ENCODE measurements at regions not wholly inside any gene's neighbourhood (a gene's known extent, or its start where the extent isn't known, plus 50 kb on each side); places are given as distances from the start of the nearest gene placed in this dataset.
"Not testable (repeated sequence)": the region's sequence is repeated elsewhere in the genome, so short reads cannot be mapped to it uniquely, and the experiment has no call there.

DNA sequence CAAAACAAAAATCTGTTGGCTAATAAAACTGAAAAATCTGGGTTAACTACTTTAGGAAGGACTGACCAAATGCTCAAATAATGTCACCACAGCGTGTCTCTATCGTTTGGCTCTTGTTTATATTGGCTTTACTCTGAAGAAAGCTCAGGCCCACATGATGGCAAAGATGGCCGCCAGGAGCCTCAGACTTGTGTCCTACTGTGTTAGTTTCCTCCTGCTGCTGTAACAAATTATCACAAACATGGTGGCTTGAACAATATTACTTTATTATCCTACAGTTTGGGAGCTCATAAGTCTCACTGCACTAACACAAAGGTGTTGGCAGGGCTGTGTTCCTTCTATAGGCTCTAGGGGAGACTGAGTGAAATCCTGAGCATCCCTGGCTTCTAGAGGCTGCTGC is 303.0 kb downstream of the DAD1 start:
- DNase-seq: no peak

DNA sequence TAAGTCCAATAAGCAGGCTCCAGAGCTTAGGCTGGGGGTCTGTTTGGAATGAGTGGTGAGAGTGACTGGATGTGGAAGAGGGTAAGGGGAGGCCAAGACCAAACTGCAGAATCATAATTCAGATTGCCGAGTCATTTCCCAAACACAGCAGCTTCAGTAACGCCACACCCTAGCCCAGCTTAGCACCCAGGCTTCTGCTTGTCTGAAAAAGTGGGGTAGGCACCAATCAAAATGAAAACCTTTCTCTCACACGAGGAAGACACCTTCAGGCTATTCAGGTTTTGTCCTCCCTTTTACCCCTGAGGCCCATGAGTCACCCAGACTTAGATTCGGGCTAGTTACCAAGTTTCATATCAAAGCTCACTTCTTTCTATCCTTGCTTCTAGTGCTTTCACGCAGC is 306.1 kb downstream of the DAD1 start:
- DNase-seq: no peak

DNA sequence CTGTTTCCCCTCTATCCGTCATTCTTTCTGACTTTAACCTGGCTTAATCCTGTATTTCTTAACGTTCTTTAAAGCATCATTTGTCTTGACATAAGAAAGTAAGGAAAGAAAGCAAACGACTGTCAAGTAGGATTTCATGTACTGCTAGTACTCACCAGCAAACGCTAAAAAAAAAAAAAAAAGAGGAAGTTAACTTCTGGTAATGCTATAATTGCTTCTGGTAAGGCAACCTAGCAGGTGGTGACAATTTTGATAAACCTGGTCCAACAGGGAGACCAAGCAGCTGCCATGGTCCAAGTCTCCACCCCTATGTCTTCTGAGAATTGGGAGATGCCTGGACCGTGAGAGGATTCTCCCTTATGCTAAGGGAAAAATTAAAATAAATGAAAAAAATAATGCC is 306.6 kb downstream of the DAD1 start:
- DNase-seq: no peak

DNA sequence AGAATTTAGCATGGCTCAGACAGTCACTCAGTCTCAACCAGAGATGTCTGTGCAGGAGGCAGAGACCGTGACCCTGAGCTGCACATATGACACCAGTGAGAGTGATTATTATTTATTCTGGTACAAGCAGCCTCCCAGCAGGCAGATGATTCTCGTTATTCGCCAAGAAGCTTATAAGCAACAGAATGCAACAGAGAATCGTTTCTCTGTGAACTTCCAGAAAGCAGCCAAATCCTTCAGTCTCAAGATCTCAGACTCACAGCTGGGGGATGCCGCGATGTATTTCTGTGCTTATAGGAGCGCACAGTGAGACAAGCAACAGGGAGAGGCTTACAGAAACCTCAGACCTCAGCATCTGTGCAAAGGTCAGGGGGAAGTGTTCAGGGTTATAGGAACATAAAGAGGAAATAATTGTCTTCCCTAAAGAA is 307.6 kb downstream of the DAD1 start:
- not testable (repeated sequence) for DNase-seq

DNA sequence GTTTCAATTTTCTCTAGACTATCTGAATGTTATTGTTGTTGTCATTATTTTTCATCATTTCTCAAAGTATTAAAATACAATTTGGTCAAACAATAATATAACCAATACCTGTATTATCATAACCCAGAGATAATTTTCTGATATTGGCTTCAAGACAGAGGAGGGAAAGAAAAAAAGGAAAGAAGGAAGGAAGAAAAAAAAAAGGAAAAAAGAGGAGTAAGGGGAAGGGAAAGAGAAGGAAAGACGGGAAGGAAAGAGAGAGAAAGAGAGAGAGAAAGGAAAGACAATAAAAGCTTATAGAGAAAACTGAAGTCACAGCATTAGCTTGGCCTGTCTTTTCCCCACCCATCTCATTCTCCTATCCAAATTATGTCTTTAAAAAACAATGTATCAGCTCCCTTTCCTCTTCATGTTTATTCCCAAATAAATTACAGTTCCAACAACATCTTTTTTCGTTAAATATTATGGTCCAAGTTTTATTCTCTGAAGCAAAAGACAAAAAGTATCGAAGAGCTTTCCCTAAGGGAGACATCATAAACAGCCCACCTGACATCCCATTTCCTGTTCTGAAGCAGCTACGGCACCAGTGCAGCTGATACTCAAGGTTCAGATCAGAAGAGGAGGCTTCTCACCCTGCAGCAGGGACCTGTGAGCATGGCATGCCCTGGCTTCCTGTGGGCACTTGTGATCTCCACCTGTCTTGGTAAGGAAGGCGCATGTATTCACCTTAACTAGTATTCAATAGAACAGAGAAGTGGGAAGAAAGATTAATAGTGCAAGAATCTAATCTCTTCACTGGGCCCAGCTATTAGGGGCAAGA is 308.3 kb downstream of the DAD1 start:
- no peak for DNase-seq

DNA sequence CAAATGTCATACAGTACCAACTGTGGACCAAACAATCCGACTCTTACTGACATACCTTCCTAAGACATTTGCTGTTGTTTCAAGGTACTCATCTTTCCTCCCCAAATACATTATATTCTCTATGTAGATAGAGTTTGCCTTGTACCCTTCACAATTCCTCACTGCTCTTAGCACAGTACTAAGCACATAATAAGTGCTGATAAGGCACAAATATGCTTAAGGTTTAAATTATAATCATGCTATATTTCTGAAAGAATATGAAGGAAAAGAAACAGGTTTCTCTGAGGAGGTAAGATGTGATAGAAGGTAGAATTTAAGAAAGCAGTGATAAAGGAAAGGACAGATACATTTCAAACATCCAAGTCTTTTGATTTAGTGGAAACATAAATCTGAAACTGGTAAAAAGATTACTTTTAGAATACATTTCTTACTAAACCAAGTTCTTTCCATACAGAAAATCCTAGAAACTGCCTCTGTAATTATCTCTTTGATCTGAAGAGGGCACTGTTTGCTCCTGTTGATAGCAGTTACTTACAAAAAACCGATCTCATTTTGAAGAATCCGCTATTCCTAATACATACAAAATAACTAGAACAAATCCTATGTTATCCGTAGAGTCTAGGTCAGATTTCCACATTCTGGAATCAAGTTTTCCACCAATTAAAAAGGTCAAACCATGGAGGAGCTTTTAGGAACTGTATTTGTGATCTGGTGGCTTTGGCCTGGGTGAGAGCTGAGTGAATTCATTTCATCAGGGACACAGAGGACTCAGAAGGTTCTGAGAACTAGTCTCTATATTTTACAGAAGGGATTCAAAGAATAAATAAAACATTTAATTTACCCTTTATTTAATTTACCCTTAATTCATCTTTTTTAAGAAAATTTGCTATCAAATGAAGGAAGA is 311.9 kb downstream of the DAD1 start:
- no peak for DNase-seq

DNA sequence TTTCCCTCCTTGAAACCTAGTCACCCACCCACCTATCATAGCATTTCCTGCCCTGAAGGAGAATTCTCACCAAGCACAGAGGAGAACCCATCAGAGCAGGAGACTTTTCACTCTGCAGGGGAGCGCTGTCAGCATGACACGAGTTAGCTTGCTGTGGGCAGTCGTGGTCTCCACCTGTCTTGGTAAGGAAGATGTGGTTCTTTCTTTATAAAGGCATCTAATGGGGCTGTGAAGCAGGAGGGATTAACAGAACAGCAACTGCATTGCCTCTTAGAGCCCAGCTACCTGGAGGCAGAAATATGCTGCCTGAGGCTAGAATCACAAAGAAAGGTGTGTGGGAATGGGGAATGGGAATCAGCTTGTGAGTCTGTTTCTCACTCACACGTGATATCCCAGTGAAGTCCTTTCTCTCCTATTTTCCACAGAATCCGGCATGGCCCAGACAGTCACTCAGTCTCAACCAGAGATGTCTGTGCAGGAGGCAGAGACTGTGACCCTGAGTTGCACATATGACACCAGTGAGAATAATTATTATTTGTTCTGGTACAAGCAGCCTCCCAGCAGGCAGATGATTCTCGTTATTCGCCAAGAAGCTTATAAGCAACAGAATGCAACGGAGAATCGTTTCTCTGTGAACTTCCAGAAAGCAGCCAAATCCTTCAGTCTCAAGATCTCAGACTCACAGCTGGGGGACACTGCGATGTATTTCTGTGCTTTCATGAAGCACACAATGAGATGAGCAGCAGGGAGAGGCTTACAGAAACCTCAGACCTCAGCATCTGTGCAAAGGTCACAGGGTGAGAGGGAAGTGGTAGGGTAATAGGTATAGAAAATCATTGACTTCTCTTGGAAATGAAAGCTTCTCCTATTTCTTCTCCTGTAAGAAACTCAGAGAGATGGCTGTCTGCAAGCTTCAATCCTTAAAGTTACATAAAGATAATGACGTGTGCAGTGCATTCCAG is 316.9 kb downstream of the DAD1 start:
- DNase-seq: no peak

DNA sequence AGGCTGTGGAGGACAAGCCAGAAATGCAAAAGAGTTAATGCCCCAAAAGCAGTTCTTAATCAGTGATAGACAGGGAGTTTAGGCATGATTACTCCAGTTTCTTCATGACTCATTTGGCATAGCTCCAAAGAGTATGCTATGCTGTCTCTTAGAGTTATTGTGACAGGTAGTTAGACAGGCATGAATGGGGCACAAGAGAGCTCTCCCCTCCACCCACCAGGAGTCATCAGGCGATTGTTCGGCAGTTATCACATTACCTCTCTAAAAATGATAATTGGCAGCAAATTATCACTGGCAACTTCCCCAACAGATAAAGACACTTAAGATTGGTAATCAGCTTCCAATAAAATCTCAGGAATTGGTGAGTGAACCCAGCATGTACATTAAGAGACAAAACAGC is 320.1 kb downstream of the DAD1 start:
- DNase-seq: no peak

DNA sequence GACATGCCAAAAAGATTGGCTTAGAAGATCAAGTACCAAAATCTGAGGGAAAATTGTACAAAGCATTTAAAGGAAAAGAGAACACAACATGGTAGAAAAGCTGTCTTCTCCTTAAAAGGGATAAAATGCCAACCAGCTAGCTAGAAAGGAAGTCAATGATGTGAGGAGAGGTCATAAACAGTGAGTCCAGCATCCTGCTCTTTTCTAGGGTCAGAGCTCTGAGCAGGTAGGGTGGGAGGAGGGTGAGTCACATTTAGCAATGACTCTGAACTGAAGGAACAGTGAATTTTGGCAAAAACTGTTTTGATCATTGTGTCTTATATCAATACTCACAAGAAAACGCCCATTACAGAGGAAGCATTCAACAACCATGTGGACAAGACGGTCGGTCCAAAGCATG is 322.3 kb downstream of the DAD1 start:
- no peak for DNase-seq

DNA sequence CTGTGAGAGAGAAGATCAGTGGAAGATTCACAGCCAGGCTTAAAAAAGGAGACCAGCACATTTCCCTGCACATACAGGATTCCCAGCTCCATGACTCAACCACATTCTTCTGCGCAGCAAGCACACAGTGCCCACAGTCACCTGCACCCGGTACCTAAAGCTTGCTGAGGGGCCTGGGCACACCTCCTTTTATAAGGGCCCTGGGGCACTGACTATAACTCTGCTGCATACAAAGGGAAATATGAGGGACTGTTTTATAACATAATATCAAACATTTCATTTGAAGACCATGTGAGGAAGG is 322.9 kb downstream of the DAD1 start:
- no peak for DNase-seq

DNA sequence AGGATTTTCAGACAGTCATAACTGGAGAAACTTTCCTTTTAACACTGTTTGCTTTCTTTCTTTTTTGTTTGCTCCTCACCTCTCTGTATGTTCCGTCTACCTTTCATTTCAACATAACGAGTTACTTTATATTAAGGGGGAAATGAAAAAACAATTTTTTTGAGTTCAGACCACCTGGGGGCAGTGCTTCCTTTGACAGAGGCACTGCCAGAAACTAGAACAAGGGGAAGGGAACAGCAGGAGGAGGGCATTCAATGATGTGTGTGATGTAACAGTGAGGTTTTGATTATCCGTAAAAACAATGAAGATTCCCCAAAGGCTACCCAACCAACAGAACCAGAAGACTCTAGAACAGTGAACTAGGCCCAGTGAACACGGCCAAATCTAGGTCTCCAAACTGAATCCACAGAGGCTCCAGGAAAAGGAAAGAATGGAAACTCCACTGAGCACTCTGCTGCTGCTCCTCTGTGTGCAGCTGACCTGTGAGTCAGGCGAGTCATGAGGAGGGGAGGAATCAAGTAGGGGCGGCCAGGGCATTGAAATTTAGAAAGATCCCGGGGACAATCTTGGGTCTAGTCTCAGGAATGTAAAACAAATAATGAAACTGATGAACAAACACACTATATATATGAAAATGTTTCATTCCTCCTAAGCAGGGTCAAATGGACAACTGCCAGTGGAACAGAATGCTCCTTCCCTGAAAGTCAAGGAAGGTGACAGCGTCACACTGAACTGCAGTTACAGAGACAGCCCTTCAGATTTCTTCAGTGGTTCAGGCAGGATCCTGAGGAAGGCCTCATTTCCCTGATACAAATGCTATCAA is 323.5 kb downstream of the DAD1 start:
- DNase-seq: peak; percentile 37

DNA sequence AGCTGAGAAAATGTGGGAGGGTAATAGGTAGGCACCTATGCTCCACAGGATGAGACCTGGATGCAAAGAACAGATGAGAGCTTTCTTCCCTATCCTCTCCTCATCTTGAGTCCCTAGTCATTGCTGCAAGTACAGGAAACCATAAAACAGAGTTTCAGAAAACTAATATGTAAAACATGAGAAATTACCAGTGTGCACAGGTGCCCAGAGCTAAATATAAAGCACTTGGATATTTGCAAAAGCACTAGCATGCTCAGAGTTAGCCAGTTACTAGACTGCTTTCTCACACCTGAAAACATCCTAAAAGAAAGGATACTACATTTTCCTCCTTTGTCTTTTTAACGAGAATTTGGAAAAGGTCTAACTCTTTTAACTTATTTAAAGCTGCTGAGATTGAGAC is 324.3 kb downstream of the DAD1 start:
- DNase-seq: no peak

DNA sequence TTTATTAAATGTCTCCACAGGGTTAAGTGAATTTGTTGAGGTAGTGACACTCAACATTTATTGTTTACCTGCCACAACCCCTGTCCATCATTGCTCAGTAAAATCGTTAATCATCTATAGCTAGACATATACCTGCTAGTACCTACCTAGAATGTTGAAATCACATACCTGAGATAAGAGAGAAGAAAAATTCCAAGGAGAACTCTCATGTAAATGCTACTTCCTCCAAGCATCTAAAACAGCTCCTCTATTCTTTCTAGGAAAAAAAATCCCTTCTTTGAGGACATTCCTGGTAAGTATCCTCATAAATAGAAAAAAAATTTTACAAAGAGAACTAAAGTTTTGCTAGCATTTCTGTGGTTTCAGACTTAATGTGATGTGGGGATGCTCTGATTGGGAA is 325.1 kb downstream of the DAD1 start:
- no peak for DNase-seq

DNA sequence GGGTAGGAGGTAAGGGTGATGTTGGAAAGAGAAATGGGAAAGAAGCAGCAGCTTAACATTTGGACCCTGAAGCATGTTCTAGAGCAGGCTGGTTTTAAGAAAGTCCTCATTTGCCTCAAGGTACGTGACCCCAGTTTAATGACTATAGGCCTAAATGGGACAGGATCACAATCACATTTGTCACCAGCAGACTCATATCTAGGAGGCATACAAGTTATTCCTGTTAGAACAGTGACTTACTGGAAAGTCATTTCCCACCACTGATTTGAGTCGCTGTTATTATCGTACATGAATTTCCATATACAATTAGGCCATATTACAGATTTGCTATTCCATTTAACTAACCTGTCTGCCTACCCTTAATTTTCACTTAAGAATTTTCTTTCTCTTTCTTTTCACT is 326.1 kb downstream of the DAD1 start:
- DNase-seq: no peak

DNA sequence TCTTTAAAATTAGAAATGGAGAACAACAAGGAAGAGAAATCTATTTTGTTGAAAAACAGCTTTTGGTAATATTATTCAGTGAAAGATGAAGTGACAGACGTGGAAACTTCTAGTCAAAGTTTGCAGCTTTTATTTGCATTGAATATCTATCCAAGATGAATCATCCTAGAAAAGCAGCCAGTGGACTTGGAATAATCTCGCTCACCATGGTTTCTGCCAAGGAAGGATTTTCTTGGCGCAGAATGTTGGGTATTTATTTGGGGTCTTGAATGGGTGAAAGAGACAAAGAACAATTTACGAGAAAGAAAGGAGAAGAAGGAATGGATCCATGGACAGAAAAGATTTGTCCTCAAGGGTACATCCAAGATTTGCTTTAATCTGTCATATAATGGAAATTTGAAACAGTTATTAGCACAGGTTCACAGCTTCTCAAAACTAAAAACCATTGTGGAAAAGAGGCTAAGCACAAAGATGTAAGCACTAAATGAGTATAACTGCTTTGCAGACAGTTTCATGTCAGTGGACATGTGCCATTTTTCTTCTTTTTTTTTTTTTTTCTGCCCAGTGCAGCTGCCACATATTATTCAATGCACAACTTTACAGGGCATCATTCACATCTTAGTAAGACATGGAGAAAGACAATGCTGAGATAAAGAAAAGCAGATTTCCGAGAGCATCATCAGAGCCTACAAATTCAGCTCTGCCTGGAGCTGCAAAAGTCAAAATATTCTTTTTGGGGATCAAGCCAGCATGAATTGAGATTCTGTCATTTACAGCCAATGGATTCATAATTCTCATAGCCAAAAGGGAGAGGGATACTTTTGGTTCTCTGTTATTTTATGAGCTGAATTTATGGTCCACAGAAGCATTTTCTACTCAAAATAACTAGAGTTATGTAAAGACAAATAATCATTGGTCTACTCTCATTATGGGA is 333.7 kb downstream of the DAD1 start:
- DNase-seq: no peak

DNA sequence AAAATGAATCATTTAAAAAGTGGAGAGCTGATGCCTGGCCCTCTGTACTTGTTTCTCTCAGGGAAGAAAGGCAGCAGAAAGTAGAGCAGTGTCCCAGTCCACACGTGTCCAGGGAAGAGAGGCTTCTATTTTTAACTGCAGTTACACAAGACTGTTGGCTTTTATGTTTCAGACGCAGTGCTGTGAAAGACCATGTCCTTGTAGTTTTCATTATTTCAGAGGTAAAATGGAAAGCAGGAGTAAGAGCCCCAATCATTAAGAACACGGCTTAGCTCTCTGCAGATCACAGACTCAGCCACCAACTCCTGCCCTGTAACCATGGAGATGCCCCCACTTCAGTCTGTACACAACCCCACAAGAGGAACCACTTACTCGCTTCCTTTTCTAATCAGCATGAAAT is 336.3 kb downstream of the DAD1 start:
- DNase-seq: no peak

DNA sequence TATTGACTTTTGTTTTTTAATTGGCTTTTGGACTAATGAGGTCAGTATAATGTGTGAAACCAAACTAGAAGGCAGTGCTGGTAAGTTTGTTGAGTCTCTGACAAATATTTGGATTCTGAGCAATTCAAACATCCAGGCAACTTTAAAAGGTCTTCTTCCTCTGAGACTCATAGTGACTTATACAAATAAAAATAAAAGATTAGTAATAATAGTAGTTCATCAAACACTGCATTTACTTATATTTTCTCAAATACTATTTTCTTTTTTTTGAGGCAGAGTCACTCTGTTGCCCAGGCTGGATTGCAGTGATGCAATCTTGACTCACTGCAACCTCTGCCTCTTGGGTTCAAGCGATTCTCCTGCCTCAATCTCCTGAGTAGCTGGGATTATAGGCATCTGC is 337.9 kb downstream of the DAD1 start:
- no peak for DNase-seq

DNA sequence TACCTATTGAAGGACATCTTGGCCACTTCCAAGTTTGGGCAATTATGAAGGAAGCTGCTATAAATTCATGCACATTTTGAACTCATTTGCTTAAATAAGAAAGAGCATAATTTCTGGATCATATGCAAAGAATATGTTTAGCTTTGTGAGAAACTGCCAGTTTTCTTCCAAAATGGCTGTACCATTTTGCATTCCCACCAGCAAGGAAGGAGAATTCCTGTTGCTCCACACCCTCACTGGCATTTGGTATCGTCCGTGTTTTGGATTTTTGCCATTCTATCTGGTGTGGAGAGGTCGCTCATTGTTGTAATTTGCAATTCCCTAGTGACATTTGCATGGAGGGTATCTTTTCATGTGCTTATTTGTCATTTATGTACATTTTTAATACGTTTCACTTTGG is 339.3 kb downstream of the DAD1 start:
- DNase-seq: no peak

DNA sequence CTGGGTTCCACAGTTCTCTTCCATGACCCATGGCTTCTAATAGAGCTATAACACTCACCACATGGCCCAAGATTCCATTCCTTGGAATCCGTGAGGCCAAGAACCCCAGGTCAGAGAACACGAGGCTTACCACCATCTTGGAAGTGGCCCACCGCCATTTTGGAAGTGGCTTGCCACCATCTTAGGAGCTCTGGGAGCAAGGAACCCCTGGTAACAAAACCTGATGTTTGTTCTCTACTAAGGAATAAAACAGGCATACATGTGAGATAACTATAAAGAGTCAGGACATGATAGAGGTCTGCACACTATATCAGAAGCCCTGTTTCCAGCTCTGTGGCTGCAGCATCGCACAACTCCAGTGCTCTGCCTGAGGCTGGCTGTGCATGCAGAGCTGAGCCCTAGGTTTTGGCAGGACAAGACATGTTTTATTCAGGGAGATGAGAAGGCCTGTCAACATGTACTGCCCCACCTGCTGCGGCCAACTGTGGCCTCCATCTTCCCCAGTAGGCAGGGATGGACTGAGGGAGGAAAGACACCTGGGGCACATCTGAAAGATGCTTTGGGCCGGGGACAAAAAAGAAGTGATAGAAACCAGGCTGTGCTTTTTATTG is 344.9 kb downstream of the DAD1 start:
- no peak for DNase-seq

DNA sequence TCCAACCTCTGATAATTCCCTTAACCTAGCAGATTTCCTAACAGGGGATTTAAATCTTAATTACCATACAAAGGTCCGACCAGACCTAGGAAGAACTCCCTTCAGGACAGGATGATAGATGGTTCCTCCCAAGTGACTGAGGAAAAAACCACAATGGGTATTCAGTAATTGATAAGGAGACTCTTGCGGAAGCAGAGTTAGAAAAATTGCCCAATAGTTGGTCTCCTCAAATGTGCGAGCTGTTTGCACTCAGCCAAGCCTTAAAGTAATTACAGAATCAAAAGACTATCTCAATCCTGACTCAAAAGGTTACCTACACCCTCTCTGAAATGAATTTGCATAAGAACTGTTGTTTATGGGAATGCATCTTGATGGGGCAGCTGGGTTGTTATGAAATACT is 350.7 kb downstream of the DAD1 start:
- DNase-seq: not testable (repeated sequence)

DNA sequence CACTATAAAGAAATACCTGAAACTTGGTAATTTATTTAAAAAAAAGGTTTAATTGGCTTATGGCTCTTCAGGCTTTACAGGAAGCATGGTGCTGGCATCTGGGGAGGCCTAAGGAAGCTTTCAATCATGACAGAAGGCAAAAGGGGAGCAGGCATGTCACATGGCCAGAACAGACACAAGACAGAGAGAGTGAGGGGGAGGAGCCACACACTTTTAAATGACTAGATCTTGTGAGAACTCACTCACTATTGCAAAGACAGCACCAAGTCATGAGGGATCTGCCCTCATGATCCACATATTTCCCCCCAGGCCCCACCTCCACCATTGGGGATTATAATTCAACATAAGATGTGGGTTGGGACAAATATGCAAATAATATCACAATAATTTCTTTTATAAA is 355.6 kb downstream of the DAD1 start:
- DNase-seq: no peak

All from CD4-positive, alpha-beta T cell treated with Interleukin-10 for 1 hour (primary cell).